H4 (cell line): ENCODE measurements at regions not wholly inside any gene's neighbourhood (a gene's known extent, or its start where the extent isn't known, plus 50 kb on each side); places are given as distances from the start of the nearest gene placed in this dataset.

Source experiments
- DNase-seq: peaks from one replicate; pipeline ENCODE4 v3.0.0-alpha.2; 2015; ENCODE audit warnings: low spot score

DNA sequence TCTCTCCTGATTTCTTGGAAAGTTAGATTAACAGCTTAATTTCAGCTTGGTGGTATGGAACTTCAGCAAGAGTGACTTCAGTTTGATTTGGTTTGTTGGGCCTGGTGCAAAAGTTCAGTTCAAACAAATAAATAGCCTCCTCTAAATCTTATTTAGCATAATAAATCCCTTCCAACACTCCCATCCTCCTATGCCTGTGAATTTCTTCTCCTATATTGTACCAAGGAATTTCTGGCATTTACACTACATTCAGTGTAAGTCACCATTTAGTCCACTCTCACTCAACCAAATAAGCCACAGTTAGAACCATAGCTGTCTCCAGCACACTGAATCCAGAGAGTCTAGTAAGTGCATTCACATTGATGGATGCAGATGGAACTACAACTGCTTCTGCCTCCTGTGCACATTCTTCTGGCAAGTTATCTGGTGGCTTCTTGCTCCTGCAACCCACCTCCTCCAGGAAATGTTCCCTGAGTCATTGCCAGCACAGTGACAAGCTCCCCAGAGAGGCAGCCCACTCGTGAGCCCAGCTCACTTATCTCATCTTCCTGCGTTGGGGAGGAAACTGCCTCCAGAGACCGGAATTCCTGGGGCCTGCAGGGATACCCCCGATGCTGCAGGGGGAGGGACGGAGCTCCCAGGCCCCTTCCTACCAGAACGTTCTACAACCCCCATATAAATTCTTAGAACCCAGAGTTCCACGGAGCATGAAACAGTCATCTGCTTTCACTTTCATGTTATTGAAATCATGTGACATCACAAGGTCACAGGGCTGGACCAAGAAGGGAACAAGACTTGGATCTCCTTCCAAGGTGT, 318.3 kb downstream of the PHKB start:
- DNase-seq = peak; percentile 63

GRCh38 chr16:47778106-47778801, 317.1 kb downstream of the PHKB start:
- DNase-seq = no peak

- DNase-seq = peak; percentile 49
Observed at GRCh38 chr16:47777220-47777619, 316.1 kb downstream of the PHKB start.

- DNase-seq = peak; percentile 60
Observed at GRCh38 chr16:47774661-47775060, 313.5 kb downstream of the PHKB start.

DNA sequence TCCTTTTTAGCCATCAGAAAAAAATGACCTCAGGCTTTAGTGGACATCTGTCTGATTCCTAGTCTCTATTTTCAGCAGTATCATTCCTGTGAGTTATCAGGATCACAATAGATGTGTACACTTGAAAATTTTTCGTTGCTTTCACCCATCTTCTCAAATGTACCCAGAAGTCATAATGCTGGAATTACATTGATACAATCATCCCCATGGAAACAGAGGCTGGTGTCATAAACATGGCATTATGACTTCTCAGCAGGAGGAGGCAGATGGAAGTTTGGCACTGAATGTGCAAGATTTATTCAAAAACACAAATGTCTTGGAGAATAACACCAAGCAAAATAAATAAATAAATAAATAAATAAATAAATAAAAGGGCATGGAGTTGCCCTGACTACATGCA, 292.5 kb downstream of the PHKB start:
- DNase-seq = no peak
